ENCODE measurements at regions not wholly inside any gene's neighbourhood (a gene's known extent, or its start where the extent isn't known, plus 50 kb on each side); places are given as distances from the start of the nearest gene placed in this dataset.

DNA sequence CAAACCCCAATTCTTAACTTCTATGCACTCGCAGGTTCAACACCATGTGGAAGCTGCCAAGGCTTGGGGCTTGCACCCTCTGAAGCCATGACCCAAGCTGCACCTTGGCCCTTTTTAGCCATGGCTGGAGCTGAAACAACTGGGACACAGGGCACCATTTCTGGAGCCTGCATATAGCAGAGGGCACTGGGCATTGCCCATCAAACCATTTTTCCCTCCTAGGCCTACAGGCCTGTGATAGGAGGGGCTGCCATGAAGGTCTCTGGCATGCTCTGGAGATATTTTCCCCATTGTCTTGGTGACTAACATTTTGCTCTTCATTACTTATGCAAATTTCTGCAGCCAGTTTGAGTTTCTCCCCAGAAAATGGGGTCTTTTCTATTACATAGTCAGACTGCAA is 484.7 kb downstream of the EPHA7 start:
- DNase-seq: no peak

GRCh38 chr6:92930171-92930570 is 489.2 kb downstream of the EPHA7 start:
- DNase-seq: no peak

DNA sequence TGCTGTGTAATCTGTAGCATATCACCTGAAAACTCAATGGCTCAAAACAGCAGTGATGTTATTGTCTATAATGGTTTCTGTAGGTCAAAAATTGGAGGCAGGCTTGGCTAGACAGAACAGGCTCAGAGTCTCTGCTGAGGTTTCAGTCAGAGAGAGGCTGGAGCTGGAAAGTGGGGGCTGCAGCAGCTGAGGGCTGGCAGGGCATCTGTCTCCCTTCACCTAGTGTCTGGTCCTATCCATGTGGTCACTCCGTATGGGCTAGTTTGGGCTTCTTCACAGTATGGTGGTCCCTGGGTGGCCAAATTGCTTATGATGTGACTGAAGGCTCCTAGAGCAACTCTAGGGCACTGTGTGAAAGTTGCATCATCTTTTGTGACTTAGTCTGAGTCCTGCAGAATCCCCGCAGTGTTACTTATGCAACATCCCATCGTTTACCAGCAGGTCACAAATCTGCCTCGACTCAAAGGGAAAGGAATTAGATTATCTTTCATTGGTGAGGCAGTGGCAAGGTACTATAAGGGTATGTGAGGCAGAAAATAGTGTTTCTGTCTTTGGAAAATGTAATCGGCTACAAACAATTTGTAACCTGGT is 497.0 kb downstream of the EPHA7 start:
- no peak for DNase-seq

GRCh38 chr6:92915466-92915865 is 503.9 kb downstream of the EPHA7 start:
- DNase-seq: no peak

DNA sequence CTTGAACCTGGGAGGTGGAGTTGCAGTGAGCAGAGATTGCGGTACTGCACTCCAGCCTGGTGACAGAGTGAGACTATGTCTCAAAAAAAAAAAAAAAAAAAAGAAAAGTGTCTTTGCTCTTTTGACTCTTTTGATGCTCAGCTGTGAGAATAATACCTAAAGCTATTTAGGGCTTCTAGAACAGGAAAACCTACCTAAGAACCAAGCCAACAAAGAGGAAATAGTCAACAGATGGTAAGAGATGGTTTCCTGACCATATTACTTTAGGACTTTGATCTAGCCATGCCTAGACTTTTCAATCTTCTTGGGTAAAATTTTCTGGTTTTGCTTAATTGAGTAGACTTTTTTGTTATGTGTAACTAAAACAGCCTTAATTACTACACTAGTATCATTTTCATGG is 508.1 kb downstream of the EPHA7 start:
- DNase-seq: no peak

GRCh38 chr6:92910646-92911045 is 508.7 kb downstream of the EPHA7 start:
- DNase-seq: no peak

- DNase-seq: no peak
Observed at GRCh38 chr6:92906385-92906784, 513.0 kb downstream of the EPHA7 start.

GRCh38 chr6:92893741-92894140 is 525.6 kb downstream of the EPHA7 start:
- no peak for DNase-seq

GRCh38 chr6:92892626-92893170 is 526.7 kb downstream of the EPHA7 start:
- DNase-seq: no peak

- no peak for DNase-seq
Observed at GRCh38 chr6:92888316-92888715, 531.0 kb downstream of the EPHA7 start.

- DNase-seq: no peak
Observed at GRCh38 chr6:92887871-92888270, 531.5 kb downstream of the EPHA7 start.

DNA sequence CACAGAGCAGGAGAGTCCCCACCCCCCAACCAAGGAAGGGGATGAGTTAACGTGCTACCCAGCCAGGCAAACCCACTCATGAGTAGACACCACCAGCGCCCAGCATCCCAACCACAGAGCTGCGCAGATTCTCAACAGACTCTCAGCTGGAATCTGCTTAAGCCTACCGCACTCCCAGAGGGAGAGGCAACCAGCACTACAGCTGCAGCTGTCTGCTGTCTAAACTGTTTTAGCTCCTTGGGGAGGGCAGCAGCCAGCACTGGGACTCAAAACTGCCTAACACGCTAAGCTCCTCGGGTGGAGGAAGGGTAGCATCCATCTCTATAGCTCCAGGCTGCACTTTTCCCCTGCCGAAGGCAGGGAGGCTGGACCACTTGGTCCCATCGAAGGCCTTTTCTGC is 539.8 kb downstream of the EPHA7 start:
- no peak for DNase-seq

DNA sequence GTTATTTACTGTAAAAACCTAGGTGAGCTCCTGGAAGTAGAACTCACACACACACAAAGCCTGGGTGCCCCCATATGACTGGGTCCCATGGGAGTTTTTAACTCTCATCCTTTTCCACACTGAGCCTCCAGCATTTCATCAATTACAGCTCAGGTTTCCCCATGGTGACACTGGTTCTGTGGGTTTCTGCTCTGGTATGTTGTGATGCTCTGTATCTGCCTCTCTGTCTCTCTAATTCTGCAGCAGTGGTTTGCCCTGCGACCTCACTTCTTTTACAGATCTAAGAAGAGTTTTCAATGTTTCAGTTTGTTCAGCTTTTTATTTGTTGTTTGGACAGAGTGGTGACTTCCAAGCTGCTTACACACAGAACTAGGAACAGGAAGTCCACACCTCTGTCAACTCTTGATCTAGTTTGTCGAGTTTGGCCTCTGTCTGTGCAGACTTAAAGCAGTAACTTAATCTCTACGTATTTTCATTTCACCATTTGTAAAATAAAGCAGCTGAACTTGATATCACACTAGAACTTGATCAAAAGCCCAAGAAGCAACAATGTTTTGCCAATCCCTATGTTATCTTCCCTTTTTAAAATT is 554.3 kb downstream of the EPHA7 start:
- peak; percentile 36 for DNase-seq

DNA sequence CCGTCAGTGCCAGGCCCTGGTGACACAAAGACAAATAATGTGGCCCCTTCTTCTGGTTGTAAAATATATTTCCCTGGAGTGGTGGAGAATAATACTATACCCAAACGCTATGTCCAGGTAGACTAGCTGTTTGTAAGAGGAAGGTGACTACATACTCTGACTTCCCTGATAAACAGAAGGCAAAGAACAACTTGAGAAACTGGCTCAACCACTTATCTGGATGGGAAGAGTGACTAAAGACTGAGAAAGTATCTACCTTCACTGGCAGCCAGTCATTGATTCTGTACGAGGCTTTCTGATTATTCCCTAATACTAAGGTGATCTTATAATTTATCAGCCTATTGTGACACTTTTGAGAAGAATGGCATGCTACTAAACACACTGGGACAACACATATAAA is 569.7 kb downstream of the EPHA7 start:
- DNase-seq: no peak

- no peak for DNase-seq
Observed at GRCh38 chr6:92848901-92849300, 570.5 kb downstream of the EPHA7 start.

GRCh38 chr6:92848459-92848858 is 570.9 kb downstream of the EPHA7 start:
- no peak for DNase-seq

GRCh38 chr6:92847988-92848387 is 571.4 kb downstream of the EPHA7 start:
- no peak for DNase-seq

DNA sequence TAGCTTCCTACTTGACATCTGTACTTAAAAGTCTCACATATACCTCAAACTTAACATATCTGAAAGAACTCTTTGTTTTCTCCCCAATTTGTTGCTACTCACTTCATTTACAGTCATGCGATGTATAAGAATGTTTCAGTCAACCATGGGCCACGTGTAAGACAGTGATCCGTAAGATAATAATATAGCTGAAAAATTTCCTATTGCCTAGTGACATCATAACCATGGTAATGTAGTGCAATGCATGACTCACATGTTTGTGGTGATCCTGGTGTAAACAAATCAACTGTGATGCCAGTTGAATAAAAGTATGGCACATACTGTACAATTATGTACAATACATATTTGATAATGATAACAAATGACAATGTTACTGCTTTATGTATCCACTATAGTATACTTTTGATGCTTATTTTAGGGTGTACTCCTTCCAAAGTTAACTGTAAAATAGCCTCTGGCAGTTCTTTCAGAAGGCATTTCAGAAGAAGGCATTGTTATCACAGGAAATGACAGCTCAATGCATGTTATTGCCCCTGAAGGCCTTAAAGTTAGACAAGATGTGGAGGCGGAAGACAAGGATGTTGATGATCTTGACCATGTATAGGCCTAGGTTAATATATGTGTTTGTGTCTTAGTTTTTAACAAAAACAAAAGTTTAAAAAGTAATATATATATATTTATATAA is 579.0 kb downstream of the EPHA7 start:
- DNase-seq: no peak

DNA sequence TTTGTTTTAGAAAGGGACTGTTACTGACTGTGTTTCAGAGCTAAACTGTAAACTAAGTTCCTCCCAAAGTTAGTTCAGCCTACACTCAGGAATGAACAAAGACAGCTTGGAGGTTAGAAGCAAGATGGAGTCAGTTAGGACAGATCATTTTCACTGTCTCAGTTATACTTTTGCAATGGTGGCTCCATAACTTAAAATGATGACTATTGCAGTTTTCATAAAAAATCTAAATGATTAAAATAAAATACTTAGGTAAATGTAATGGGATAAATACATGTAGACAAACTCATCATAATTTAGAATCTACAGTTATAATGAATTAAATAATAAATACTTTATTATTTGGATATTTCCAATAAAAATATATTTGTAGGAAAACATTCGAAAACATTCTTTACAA is 590.6 kb downstream of the EPHA7 start:
- no peak for DNase-seq

- DNase-seq: peak; percentile 56
Observed at GRCh38 chr6:92827104-92827503, 592.3 kb downstream of the EPHA7 start.

- no peak for DNase-seq
Observed at GRCh38 chr6:92826633-92827032, 592.7 kb downstream of the EPHA7 start.

DNA sequence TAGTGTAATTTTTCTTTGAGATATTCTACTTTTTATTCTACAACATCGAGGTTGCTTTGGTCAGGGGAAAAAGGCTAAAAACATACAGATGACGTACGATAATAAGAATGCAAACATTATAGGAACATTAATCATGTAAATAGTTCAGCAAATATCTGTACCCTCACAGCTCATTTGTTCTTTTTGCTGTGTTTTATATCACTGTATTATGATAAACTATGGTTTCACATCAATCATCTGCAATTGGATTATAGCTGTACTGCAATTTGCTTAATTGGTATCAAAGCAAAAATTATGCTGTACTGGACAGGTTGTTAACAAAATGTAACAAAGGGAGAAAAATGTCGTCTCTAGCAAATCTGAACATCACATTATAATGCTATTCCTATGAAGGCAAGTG is 597.1 kb downstream of the EPHA7 start:
- DNase-seq: no peak

DNA sequence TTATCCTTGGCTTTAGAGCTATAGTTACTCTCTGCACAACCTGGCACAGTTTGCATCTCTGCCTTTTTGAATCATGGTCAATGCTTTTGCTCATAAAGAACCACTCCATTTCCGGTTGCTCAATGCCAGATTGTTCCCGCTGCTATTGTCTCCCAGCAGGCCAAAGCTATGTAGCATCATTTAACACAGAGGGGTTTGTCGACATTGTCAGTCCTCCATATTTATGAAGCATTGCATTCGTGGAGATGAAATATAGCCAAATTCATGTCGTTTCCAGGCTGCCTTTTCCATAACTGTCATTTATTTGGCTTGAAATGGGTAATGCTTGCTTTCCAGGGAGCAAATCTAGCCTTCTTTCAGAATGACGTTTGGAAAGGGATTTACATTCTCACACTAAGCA is 598.8 kb downstream of the EPHA7 start:
- DNase-seq: no peak

- DNase-seq: peak; percentile 84
Observed at GRCh38 chr6:92810913-92811312, 608.4 kb downstream of the EPHA7 start.
